Lung microvascular endothelial cell (primary cell): ENCODE measurements at regions not wholly inside any gene's neighbourhood (a gene's known extent, or its start where the extent isn't known, plus 50 kb on each side); places are given as distances from the start of the nearest gene placed in this dataset.
"Not testable (repeated sequence)": the region's sequence is repeated elsewhere in the genome, so short reads cannot be mapped to it uniquely, and the experiment has no call there.

Experiments used
- DNase-seq, 2 donors: peaks; one replicate each; pipeline versions ENCODE4 v3.0.0 to v3.0.0-alpha.2; 2010; ENCODE audit warnings: low read depth in 2 of 2

- no peak for DNase-seq
Measured at GRCh38 chr10:109732254-109732965, 190.9 kb downstream of the XPNPEP1 start.

DNA sequence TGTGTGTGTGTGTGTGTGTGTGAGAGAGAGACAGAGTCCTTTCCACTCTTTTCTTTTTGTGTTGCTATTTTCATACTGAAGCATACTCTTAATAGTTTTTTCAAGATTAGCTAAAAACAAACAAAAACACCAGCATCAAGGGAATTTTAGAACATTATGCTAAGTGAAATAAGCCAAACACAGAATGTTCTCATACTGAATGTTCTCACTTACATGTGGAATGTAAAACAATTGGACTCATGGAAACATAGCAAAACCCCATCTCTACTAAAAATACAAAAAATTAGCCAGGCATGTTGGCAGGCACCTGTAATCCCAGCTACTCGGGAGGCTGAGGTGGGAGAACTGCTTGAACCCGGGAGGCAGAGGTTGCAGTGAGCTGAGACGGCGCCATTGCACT lies 193.4 kb downstream of the XPNPEP1 start:
- not testable (repeated sequence) for DNase-seq

- DNase-seq, result peak in 1 of 2 donors; percentile 2
Measured at GRCh38 chr10:109727436-109727835, 195.9 kb downstream of the XPNPEP1 start.

DNA sequence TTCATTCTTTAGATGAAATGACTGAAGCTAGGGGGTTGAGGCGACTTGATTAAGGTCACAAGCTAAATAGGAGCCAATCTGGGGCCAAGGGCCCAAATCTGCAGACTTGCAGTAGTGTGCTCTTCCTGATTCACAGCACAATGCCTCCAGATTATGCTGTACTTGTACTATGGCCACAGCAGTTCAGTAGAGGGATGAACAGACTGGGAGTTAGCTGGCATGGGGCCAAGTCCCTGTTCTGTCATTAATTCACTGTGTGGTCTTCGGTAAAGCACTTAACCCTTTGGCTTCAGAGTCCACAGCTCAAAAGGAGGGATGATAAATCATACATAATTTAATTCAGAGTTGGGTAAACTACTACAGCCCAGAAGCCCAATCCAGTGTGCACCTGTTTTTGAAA lies 196.8 kb downstream of the XPNPEP1 start:
- peak in 1 of 2 donors; percentile 4 for DNase-seq

GRCh38 chr10:109723305-109723704 lies 200.0 kb downstream of the XPNPEP1 start:
- no peak for DNase-seq

GRCh38 chr10:109721453-109722064 lies 201.8 kb downstream of the XPNPEP1 start:
- DNase-seq, result no peak

- no peak for DNase-seq
Measured at GRCh38 chr10:109706026-109706560, 217.2 kb downstream of the XPNPEP1 start.

GRCh38 chr10:109701633-109702215 lies 221.6 kb downstream of the XPNPEP1 start:
- no peak for DNase-seq

DNA sequence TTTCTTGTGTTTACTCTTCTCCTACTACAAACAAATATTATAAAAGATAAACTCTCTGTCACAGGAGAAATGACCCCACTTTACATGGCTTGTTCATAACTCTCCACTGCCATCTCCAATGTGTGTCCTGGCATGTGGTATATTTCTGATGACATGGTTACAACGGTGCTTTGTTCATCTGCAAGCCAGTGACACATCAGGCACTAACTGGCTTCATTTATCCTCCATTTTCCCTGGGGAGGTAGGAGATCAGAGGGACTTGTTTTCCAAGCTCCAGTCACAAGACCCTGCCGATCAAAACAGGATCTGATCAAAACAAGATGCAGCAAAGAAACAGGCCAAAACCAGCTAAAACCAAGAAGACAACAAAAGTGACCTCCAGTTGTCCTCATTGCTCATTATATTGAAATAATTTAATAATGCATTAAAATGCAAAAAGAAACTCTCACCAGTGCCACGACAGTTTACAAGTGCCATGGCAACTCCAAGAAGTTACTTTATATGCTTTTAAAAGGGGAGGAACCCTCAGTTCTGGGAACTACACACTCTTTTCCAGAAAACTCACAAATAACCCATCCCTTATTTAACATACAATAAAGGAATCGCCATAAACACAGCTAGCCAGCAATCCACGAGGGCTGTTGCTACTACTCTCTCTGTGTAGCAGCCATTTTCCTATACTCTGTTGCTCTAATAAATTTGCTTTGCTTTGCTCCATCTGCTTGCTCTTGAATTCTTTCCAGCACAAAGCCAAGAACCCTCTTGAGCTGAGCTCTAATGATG lies 224.2 kb downstream of the XPNPEP1 start:
- DNase-seq, result no peak

DNA sequence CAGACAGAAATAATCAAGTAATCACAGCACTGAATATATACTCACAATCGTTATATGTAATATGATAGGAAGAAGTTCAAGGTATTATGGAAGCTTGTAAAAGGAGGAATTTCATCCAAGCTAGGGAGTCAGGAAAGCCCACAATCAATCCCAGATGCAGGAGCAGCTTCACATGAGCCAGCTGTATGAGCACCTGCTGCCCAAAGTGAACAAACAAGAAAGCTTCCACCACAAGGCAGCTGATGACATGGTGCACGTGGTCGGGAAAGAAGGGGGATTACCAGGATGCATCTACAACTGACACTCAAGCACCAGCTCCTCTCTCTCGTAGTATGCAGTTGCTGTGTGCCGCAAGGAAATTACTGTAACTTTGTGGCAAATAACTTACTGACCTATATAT lies 225.2 kb downstream of the XPNPEP1 start:
- no peak for DNase-seq

DNA sequence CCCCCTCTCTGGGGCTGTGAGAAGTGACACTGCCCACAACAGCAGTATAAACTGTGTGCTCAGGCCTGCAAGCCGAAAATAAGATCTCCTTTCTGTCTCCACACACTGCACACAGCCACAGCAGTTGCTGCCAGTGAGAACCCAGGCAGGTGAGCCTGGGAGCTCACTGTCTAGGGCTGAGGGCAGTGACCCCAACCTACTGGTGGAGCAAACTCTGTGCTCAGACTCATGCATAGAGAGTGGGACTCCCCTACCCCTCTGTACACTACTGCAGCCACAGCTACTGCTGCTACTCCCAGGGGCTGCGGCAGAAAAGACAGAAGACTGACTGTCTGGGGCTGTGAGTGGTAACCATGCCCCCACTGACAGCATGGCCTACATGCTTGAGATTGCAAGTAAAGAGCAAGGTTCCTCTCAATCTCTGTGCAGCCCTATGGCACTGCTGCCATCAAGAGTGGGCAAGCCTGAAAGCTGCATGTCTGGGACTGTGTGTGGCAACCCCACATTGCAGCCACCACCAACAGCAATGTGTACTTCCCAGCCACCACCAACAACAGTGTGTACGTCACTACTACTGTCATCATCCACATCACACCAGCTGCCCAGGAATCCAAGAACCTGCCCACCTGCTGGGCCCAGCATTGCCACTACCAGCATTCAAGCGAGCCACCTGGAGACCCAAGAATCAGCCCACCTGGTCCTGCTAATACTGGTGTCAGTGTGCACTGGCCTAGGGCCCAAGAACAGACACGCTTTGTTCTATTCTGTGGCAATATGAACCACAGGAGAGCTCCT lies 226.1 kb downstream of the XPNPEP1 start:
- DNase-seq, result no peak

GRCh38 chr10:109696462-109696861 lies 226.8 kb downstream of the XPNPEP1 start:
- DNase-seq, result no peak

DNA sequence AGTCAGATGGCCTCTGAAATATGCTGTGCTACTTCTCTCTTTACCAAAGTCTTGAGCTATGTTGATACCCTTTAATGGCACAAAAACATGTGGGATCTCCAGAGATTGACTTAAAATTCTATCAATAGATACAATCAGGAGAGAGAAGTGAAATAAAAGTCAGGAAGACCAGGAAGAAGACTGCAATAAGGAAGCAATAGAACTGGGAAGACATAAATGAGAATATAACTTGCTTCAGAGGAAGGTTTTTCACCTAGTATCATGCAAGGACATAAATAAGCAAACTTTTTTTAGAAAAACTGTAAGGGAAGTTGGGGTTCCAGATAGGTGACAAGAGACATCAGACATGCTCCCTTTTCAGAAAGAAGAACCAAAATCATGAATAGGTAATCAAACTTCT lies 227.3 kb downstream of the XPNPEP1 start:
- DNase-seq, result no peak

DNA sequence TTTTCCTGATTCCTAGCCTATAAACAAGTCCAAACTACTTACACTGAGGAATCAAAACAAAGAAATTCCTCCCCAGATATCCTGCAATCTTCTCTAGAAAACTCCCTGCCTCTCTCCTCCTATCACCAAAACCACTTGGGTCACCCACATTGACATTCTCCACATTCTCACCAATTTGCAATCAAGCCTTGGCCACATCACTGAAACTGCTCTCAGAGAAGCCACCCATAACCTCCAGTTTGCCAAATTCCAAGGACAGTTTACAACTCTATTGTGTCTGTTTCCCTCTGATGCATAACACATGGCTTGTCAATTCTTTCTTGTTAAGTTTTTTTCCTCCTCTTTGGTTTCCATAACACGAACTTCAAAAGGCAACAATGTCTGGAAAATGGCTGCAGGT lies 233.5 kb downstream of the XPNPEP1 start:
- no peak for DNase-seq

GRCh38 chr10:109679478-109679877 lies 243.8 kb downstream of the XPNPEP1 start:
- DNase-seq, result no peak

DNA sequence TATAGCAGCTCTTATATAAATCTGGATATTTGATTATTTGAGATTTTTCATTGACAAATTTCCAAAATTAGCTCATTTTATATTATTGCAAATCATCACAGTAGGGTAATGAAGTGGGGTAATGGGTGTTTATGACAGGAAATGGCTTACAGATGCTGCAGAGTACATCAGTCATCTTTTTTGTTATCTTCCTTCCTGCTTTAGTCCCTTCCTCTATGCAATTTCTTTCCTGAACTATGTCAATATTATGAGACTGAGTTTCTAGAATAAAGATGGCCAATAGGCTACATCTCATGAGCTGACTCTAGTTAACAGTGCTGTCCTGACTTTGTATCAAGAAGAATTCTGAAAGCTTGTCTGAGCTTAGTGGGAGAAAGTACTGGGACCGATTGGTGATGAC lies 244.5 kb downstream of the XPNPEP1 start:
- no peak for DNase-seq

- DNase-seq, result no peak
Measured at GRCh38 chr10:109676703-109677102, 246.6 kb downstream of the XPNPEP1 start.

- DNase-seq, result no peak
Measured at GRCh38 chr10:109668703-109669102, 254.6 kb downstream of the XPNPEP1 start.

DNA sequence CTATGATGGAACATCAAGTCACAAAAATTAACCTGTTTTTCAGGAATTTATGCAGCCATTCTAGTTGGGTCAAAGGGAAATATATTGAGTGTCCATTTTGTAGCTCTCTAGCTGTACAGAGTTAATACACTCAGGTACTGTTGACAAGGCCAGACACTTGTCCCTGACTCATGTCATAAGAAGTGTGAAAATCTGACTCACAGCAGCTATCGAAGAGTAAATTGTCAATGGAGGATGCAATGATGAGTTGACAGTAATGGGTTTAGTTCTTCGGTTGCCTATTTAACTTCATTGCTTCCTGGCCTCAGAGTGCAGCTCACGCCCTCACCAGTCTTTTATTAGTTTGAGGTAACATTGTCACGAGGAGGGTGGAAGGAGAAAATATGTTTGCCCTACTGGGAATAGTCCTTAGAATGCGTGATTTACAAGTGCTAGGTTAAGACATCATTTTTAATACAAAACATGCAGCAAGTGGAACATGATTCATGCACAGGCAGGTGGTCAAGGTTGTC lies 255.1 kb downstream of the XPNPEP1 start:
- DNase-seq, result no peak

DNA sequence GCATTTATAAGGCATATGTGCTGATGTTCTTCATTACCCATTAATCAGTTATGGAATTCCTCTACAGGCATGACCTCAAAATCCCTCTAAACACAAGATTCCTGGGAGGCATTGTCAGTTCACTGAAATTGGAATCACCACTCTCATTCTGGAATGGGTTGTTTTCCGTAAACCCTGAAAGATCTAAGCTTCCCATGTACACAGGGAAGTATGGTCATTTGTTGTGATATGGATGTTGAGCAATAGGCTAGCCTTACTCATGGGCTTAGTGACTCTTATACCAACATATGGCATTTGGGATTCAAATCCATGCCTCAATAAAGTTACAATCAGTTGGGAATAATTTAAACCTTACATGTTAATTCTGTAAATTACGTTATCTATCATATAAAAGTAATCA lies 258.0 kb downstream of the XPNPEP1 start:
- DNase-seq, result no peak

DNA sequence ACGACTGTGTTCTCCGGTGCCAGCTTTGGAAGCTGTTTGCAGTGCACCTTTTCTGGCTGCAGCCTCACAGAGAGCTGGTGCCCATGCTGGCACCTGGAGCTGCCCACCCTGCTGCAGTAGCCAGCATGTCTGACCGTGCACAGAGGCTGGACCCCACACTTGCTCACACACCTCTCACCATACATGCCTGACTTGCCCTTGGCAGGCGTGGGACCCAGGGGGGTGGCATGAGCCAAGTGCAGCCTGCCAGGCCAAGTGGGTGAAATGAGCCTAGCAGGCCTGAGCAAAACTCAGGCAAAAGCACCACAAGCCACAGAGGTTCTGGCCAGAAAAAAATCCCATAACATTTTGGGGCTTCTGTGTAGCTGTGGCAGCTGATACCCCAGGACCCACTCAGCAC lies 258.8 kb downstream of the XPNPEP1 start:
- DNase-seq, result no peak
